K562 (cell line): ENCODE measurements at regions not wholly inside any gene's neighbourhood (a gene's known extent, or its start where the extent isn't known, plus 50 kb on each side); places are given as distances from the start of the nearest gene placed in this dataset.

Experiments used
- ATAC-seq: fragments of 200-7000 bp; cut with Tn5 transposase; 3 replicates; pipeline ENCODE4 v1.9.1; 2020; ENCODE audit warnings: moderate library complexity
- BruUV-seq: library from RNA; stranded (reverse); fragments of 400-500 nt; replicated peaks from 2 replicates; lab custom pipeline; 2021; lab: Mats Ljungman, UMichigan
- CTCF ChIA-PET: fragments of 300-600 bp; formaldehyde crosslinking; extraction: SDS; loops from one replicate; lab custom pipeline; 2021; ENCODE audit warnings: low intra/inter-chr PET ratio; lab: Yijun Ruan, JAX
- POLR2A ChIA-PET: fragments of 300-600, 350-650 bp; sonication (Branson Sonifier 250); formaldehyde crosslinking; extraction: SDS; loops from one replicate; lab custom pipeline; 2021; ENCODE audit warnings: antibody characterized with exemption, inconsistent platforms; lab: Yijun Ruan, JAX
- DNase-seq, 4 experiments: peaks; one replicate each; pipeline versions ENCODE4 v3.0.0 to v3.0.0-alpha.2; 2011 to 2018; ENCODE audit warnings: low spot score in 3 of 4, mixed read lengths in 3 of 4; ENCODE audit errors: extremely low read depth in 1 of 4
- FAIRE-seq: peaks from 2 replicates; lab custom pipeline; 2011; peaks lifted over from hg19 to GRCh38; lab: Jason Lieb, UNC
- H2AFZ ChIP-seq: 2 replicates; pipeline ENCODE4 v1.6.0; 2011; ENCODE audit warnings: low read depth, low read length, control low read depth, inconsistent platforms
- H3K27ac ChIP-seq: fragments of 200-600 bp; 3 replicates; pipeline ENCODE4 v1.8.0; 2011; ENCODE audit warnings: low read depth, mild to moderate bottlenecking, control low read depth, inconsistent platforms, low read length, moderate library complexity, mixed read lengths; ENCODE audit errors: extremely low read depth
- H3K27me3 ChIP-seq, 2 experiments: fragments of 300-600 bp in 1 of 2; 2 replicates in 1 of 2; 3 replicates in 1 of 2; pipeline versions ENCODE4 v1.6.0 to v1.8.0; 2011; ENCODE audit warnings: inconsistent platforms in 2 of 2, low read length in 2 of 2, mild to moderate bottlenecking in 1 of 2, mixed read lengths in 1 of 2, moderate library complexity in 1 of 2; ENCODE audit not compliant: control insufficient read depth in 2 of 2, insufficient read depth in 2 of 2
- H3K36me3 ChIP-seq: fragments of 300-600 bp; 3 replicates; pipeline ENCODE4 v1.8.0; 2011; ENCODE audit warnings: mild to moderate bottlenecking, low read length, inconsistent platforms; ENCODE audit not compliant: control insufficient read depth, insufficient read depth
- H3K4me1 ChIP-seq, 2 experiments: fragments of 200-600 bp in 1 of 2; replicated peaks in 1 of 2; 2 replicates in 1 of 2; 3 replicates in 1 of 2; pipeline versions ENCODE4 v1.5.1 to v1.8.0; 2011; ENCODE audit warnings: inconsistent platforms in 2 of 2, low read length in 2 of 2, mild to moderate bottlenecking in 1 of 2, mixed read lengths in 1 of 2, moderate library complexity in 1 of 2; ENCODE audit not compliant: control insufficient read depth in 2 of 2, insufficient read depth in 2 of 2
- H3K4me2 ChIP-seq: 2 replicates; pipeline ENCODE4 v1.6.1; 2011; ENCODE audit warnings: low read length, control low read depth, inconsistent platforms, mixed read lengths; ENCODE audit not compliant: insufficient read depth
- H3K4me3 ChIP-seq: fragments of 200-600 bp; sonication (generic), shearing (Covaris generic); 2 replicates; pipeline ENCODE4 v1.5.1; 2016; ENCODE audit warnings: control low read depth, inconsistent platforms
- H3K79me2 ChIP-seq: fragments of 200-600 bp; 3 replicates; pipeline ENCODE4 v1.8.0; 2011; ENCODE audit warnings: low read length, inconsistent platforms; ENCODE audit not compliant: control insufficient read depth, insufficient read depth
- H3K9ac ChIP-seq, 2 experiments: 2 replicates each; pipeline versions ENCODE4 v1.6.0 to v1.6.1; 2011; ENCODE audit warnings: low read depth in 2 of 2, low read length in 2 of 2, control low read depth in 1 of 2, inconsistent platforms in 1 of 2, mild to moderate bottlenecking in 1 of 2, mixed read lengths in 1 of 2; ENCODE audit not compliant: insufficient read depth in 1 of 2
- H3K9me1 ChIP-seq: one replicate; pipeline ENCODE4 v1.6.0; 2011; ENCODE audit warnings: inconsistent platforms, mild to moderate bottlenecking, low read length, moderate library complexity; ENCODE audit not compliant: control insufficient read depth, insufficient read depth
- H3K9me3 ChIP-seq: replicated peaks from 2 replicates; pipeline ENCODE4 v1.5.1; 2011; ENCODE audit warnings: low read depth, low read length, inconsistent platforms; ENCODE audit not compliant: control insufficient read depth, insufficient read depth
- H4K20me1 ChIP-seq: replicated peaks from 2 replicates; pipeline ENCODE4 v1.6.1; 2011; ENCODE audit warnings: low read length, inconsistent platforms, mixed read lengths; ENCODE audit not compliant: control insufficient read depth, insufficient read depth
- ATF3 ChIP-seq, 2 experiments: fragments of 450-650 bp in 1 of 2; sonication (generic) in 1 of 2; formaldehyde crosslinking in 1 of 2; IDR thresholded peaks in 1 of 2; conservative IDR thresholded peaks in 1 of 2; 2 replicates each; pipeline versions ENCODE4 v1.6.1 to v1.8.1; 2016 to 2023; ENCODE audit warnings: mild to moderate bottlenecking in 2 of 2, moderate library complexity in 2 of 2, inconsistent platforms in 1 of 2, missing genetic modification reagents in 1 of 2
- GATA2 ChIP-seq: sonication (generic); formaldehyde crosslinking; IDR thresholded peaks from 2 replicates; pipeline ENCODE4 v1.4.0; 2020; ENCODE audit warnings: mild to moderate bottlenecking, missing genetic modification reagents
- HDAC6 ChIP-seq: IDR thresholded peaks from 2 replicates; pipeline ENCODE4 v1.6.1; 2012; ENCODE audit warnings: low read depth, mild to moderate bottlenecking, control low read depth, inconsistent platforms, low read length, moderate library complexity
- HEY1 ChIP-seq: fragments of 250-450 bp; sonication (Bioruptor Pico); IDR thresholded peaks from 2 replicates; pipeline ENCODE4 v1.5.0; 2020; ENCODE audit warnings: mild to moderate bottlenecking, moderate library complexity, borderline replicate concordance
- HMGXB4 ChIP-seq: sonication (generic); formaldehyde crosslinking; IDR thresholded peaks from 2 replicates; pipeline ENCODE4 v1.8.1; 2023; ENCODE audit warnings: mild to moderate bottlenecking, missing genetic modification reagents
- KLF10 ChIP-seq: fragments of 250-450 bp; sonication (Bioruptor Pico); IDR thresholded peaks from 2 replicates; pipeline ENCODE4 v1.6.1; 2021; ENCODE audit warnings: matching md5 sums
- SMAD4 ChIP-seq: fragments of 250-450 bp; sonication (Bioruptor Pico); conservative IDR thresholded peaks from 2 replicates; pipeline ENCODE4 v1.8.0; 2021; ENCODE audit warnings: inconsistent platforms, mild to moderate bottlenecking, moderate library complexity
- TCF15 ChIP-seq: fragments of 250-450 bp; sonication (Bioruptor Pico); IDR thresholded peaks from 2 replicates; pipeline ENCODE4 v1.8.0; 2022; ENCODE audit warnings: moderate library complexity, mild to moderate bottlenecking, inconsistent platforms
- ZNF133 ChIP-seq: fragments of 250-450 bp; sonication (Bioruptor Pico); IDR thresholded peaks from 2 replicates; pipeline ENCODE4 v1.4.0; 2020; ENCODE audit warnings: mild to moderate bottlenecking
- ZNF561 ChIP-seq: fragments of 450-650 bp; formaldehyde crosslinking; conservative IDR thresholded peaks from 2 replicates; pipeline ENCODE4 v1.4.0; 2020; ENCODE audit warnings: mild to moderate bottlenecking, moderate library complexity
- ZNF75A ChIP-seq: fragments of 450-650 bp; formaldehyde crosslinking; IDR thresholded peaks from 2 replicates; pipeline ENCODE4 v1.4.0; 2020; ENCODE audit warnings: mild to moderate bottlenecking
- WGBS: fragments of 100-300 bp; shearing (Covaris generic); methylation state at CpG from one replicate; pipeline ENCODE4 v1.1.6; 2016; ENCODE audit warnings: low coverage, mixed read lengths; ENCODE audit not compliant: insufficient coverage; ENCODE audit errors: missing lambda C conversion rate; 5-methylcytosine and 5-hydroxymethylcytosine counted together
- in situ Hi-C: fragments of 300-500 bp; cut with MboI; formaldehyde crosslinking; loops from 4 replicates; pipeline ENCODE4 v1.15.0; 2018; ENCODE audit warnings: inconsistent platforms, mixed read lengths
- intact Hi-C: fragments of 100-400 bp; cut with micrococcal nuclease; formaldehyde crosslinking; loops from 2 replicates; pipeline ENCODE4 v1.14.2; 2022
- TF ChIP-seq, protein P1 (sequence below): IDR thresholded peaks from 2 replicates; pipeline ENCODE4 v1.6.1; 2011; ENCODE audit not compliant: insufficient read length; ENCODE audit errors: extremely low read depth
- TF ChIP-seq, protein P2 (sequence below): fragments of 250-450 bp; sonication (Bioruptor Pico); IDR thresholded peaks from 2 replicates; pipeline ENCODE4 v1.5.0; 2022; ENCODE audit warnings: mild to moderate bottlenecking
- TF ChIP-seq, protein P3 (sequence below), 2 experiments: fragments of 200-800 bp in 1 of 2; sonication (Bioruptor generic) in 1 of 2; sonication (generic) in 1 of 2; formaldehyde crosslinking in 1 of 2; IDR thresholded peaks in 1 of 2; conservative IDR thresholded peaks in 1 of 2; 2 replicates each; pipeline versions ENCODE4 v1.5.0 to v1.6.1; 2016 to 2020; ENCODE audit warnings: missing compliant biosample characterization in 1 of 2, missing genetic modification characterization in 1 of 2, missing genetic modification reagents in 1 of 2

DNA sequence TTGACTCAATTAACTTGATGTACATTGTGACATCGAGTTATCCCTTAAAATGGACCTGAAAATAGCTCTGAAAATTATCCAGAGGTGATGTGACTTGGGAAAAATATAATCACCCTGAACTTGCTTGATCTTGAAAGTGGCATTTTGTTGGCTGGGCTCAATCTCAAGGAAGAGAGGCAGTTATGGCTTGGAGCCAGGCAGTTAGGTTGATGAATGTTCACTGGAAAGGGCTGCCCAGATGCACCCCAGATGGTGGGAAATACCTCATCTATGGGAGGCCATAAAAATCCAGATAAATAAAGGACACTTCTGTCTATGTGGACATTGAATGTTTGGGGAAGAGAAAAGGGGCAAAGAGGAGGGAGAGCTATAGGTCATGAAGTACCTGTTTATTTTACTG is 55.7 kb upstream of the OR5AN1 start:
- H3K79me2 ChIP-seq = no peaks in the 10 kb centered on the region
- no peak overlapping the region for H3K4me3 ChIP-seq
- H3K27me3 ChIP-seq = no peaks in the 10 kb centered on the region
- ChIA-PET POLR2A (no interaction called here), CTCF (no interaction called here)
- FAIRE-seq = no peak
- H3K9me3 ChIP-seq = no peaks in the 10 kb centered on the region
- 0% methylated on average over 1 of the region's 1 CpG for WGBS
- BruUV-seq = no TSS peak
- H3K4me2 ChIP-seq = no peak overlapping the region
- H4K20me1 ChIP-seq = no peaks in the 10 kb centered on the region
- no peaks in the 10 kb centered on the region for H3K4me1 ChIP-seq
- H3K9me1 ChIP-seq = no peaks in the 10 kb centered on the region
- no peaks in the 10 kb centered on the region for H3K36me3 ChIP-seq
- no peak for ATAC-seq
- H3K27ac ChIP-seq = no peak overlapping the region
- H2AFZ ChIP-seq = no peak overlapping the region
- H3K9ac ChIP-seq = no peak overlapping the region
- no peak for DNase-seq
- in situ Hi-C loops = no loop called here
- intact Hi-C loops = no loop called here
- TF ChIP-seq HEY1 (CRISPR knock-in tag) = no peak
- TF ChIP-seq ZNF133 (CRISPR knock-in tag) = no peak
- no peak for TF ChIP-seq HMGXB4 (CRISPR knock-in tag)
- no peak for TF ChIP-seq SMAD4 (CRISPR knock-in tag)
- no peak for TF ChIP-seq HDAC6
- no peak for TF ChIP-seq TCF15 (CRISPR knock-in tag)
- TF ChIP-seq, protein P1, sequence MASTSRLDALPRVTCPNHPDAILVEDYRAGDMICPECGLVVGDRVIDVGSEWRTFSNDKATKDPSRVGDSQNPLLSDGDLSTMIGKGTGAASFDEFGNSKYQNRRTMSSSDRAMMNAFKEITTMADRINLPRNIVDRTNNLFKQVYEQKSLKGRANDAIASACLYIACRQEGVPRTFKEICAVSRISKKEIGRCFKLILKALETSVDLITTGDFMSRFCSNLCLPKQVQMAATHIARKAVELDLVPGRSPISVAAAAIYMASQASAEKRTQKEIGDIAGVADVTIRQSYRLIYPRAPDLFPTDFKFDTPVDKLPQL = no peak
- TF ChIP-seq ZNF561 = no peak
- TF ChIP-seq KLF10 (CRISPR knock-in tag) = no peak
- TF ChIP-seq, protein P2, sequence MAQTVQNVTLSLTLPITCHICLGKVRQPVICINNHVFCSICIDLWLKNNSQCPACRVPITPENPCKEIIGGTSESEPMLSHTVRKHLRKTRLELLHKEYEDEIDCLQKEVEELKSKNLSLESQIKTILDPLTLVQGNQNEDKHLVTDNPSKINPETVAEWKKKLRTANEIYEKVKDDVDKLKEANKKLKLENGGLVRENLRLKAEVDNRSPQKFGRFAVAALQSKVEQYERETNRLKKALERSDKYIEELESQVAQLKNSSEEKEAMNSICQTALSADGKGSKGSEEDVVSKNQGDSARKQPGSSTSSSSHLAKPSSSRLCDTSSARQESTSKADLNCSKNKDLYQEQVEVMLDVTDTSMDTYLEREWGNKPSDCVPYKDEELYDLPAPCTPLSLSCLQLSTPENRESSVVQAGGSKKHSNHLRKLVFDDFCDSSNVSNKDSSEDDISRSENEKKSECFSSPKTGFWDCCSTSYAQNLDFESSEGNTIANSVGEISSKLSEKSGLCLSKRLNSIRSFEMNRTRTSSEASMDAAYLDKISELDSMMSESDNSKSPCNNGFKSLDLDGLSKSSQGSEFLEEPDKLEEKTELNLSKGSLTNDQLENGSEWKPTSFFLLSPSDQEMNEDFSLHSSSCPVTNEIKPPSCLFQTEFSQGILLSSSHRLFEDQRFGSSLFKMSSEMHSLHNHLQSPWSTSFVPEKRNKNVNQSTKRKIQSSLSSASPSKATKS (CRISPR knock-in tag) = no peak
- TF ChIP-seq ATF3 (IDR thresholded peaks at IDR 0.05) = no peak
- no peak for TF ChIP-seq ATF3 (CRISPR knock-in tag; conservative IDR thresholded peaks at IDR 0.05)
- no peak for TF ChIP-seq ZNF75A (CRISPR knock-in tag)
- TF ChIP-seq, protein P3, sequence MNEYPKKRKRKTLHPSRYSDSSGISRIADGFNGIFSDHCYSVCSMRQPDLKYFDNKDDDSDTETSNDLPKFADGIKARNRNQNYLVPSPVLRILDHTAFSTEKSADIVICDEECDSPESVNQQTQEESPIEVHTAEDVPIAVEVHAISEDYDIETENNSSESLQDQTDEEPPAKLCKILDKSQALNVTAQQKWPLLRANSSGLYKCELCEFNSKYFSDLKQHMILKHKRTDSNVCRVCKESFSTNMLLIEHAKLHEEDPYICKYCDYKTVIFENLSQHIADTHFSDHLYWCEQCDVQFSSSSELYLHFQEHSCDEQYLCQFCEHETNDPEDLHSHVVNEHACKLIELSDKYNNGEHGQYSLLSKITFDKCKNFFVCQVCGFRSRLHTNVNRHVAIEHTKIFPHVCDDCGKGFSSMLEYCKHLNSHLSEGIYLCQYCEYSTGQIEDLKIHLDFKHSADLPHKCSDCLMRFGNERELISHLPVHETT (CRISPR knock-in tag; conservative IDR thresholded peaks at IDR 0.05 in 1 of 2, IDR thresholded peaks at IDR 0.05 in 1 of 2) = no peak
- no peak for TF ChIP-seq GATA2 (CRISPR knock-in tag)
